ES-I3 (cell line): ENCODE measurements at regions not wholly inside any gene's neighbourhood (a gene's known extent, or its start where the extent isn't known, plus 50 kb on each side); places are given as distances from the start of the nearest gene placed in this dataset.

ENCODE experiments used
- H3K36me3 ChIP-seq: 2 replicates; pipeline ENCODE4 v1.6.1; 2013; ENCODE audit warnings: mild to moderate bottlenecking, low read length, control low read depth, moderate library complexity; ENCODE audit not compliant: insufficient read depth
- H3K4me1 ChIP-seq: 2 replicates; pipeline ENCODE4 v1.6.1; 2013; ENCODE audit warnings: mild to moderate bottlenecking, control low read depth, low read length; ENCODE audit not compliant: insufficient read depth
- H3K9ac ChIP-seq: 2 replicates; pipeline ENCODE4 v1.6.1; 2013; ENCODE audit warnings: low read depth, mild to moderate bottlenecking, low read length, moderate library complexity
- H3K9me3 ChIP-seq: 2 replicates; pipeline ENCODE4 v1.6.1; 2013; ENCODE audit warnings: mild to moderate bottlenecking, low read length, moderate library complexity; ENCODE audit not compliant: control insufficient read depth, insufficient read depth

DNA sequence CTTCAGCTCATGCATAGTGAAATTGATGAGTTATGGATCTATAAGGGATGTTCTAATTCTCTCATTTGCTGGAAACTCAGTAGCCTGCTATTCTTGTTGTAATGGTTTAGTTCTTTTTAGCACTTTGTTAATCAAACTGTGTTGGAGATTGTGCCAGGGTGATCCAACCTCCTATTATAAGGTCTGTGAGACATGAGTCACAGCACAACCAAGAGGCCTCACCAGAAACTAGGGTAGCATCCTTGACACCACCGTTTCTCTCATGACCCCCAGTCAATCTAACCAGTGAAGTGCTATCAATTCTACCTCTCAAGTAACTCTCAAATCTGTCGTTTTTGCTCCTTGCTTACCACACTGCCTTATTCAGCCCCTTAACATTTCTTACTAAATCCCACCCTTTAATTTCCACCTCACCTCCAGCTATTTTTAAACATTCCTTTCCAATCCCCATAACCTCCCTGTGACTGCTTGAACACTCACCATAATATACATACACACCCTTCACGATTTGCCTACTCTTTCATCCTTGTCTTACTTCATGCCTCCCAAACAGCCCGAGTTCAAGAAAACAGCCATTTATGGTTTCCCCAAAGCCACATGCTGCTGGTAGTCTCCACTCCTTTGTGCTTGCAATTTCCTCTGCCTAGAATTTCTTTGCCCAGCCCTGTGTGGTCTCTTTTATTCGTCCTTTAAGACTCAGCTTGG is 53.9 kb upstream of the NUDT4 start:
- H3K9ac ChIP-seq, result no peak overlapping the region
- no peaks in the 10 kb centered on the region for H3K9me3 ChIP-seq
- H3K4me1 ChIP-seq, result no peaks in the 10 kb centered on the region
- no peaks in the 10 kb centered on the region for H3K36me3 ChIP-seq

DNA sequence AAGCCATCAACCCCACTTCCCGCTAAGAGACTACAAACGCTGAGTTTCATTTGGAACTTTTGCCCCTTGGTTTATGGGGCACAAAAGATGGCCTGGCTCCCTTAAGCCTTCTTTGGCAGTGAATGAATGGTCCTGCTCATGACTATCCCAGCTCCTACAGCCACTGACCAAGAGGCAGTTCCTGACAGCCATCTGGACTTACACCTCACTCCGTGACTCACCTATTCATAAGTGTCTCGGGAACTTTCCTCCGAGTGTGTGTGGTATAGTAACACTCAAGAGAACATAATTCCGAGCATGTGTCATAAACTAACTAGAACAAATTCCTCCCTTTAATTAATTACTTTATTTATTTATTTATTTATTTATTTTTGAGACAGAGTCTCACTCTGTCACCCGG is 51.9 kb upstream of the NUDT4 start:
- no peaks in the 10 kb centered on the region for H3K4me1 ChIP-seq
- H3K9ac ChIP-seq, result no peak overlapping the region
- H3K9me3 ChIP-seq, result no peaks in the 10 kb centered on the region
- no peaks in the 10 kb centered on the region for H3K36me3 ChIP-seq
